Erythroblast (primary cell): ENCODE measurements at regions not wholly inside any gene's neighbourhood (a gene's known extent, or its start where the extent isn't known, plus 50 kb on each side); places are given as distances from the start of the nearest gene placed in this dataset.

Experiments used
- DNase-seq, 2 experiments: peaks; one replicate each; lab custom pipeline; 2025; lab: John Stamatoyannopoulos, UW
- GATA1 ChIP-seq: IDR thresholded peaks from 2 replicates; pipeline ENCODE4 v1.6.1; 2011; ENCODE audit warnings: low read depth, mild to moderate bottlenecking, control low read depth, low read length, moderate library complexity
- POLR2A ChIP-seq: IDR thresholded peaks from 2 replicates; pipeline ENCODE4 v1.6.1; 2011; ENCODE audit warnings: mild to moderate bottlenecking, low read length

- no peak for DNase-seq
- no peak for TF ChIP-seq GATA1
- no peak for TF ChIP-seq POLR2A
Measured at GRCh38 chr12:77560714-77561113, 270.0 kb upstream of the NAV3 start.

- no peak for TF ChIP-seq GATA1
- no peak for TF ChIP-seq POLR2A
- no peak for DNase-seq
Measured at GRCh38 chr12:77559400-77560074, 271.2 kb upstream of the NAV3 start.

- no peak for DNase-seq
- TF ChIP-seq GATA1 (no peak), POLR2A (no peak)
Measured at GRCh38 chr12:77555074-77555473, 275.6 kb upstream of the NAV3 start.

- no peak for DNase-seq
- no peak for TF ChIP-seq POLR2A
- no peak for TF ChIP-seq GATA1
Measured at GRCh38 chr12:77553976-77554619, 276.6 kb upstream of the NAV3 start.

GRCh38 chr12:77549383-77550128 is 281.1 kb upstream of the NAV3 start:
- no peak for TF ChIP-seq POLR2A
- TF ChIP-seq GATA1: no peak
- no peak for DNase-seq

- no peak for DNase-seq
- TF ChIP-seq POLR2A (no peak), GATA1 (no peak)
Measured at GRCh38 chr12:77548797-77549196, 281.9 kb upstream of the NAV3 start.

- no peak for DNase-seq
- TF ChIP-seq GATA1: no peak
- TF ChIP-seq POLR2A: no peak
Measured at GRCh38 chr12:77540097-77540496, 290.6 kb upstream of the NAV3 start.

- DNase-seq: no peak
- TF ChIP-seq POLR2A (no peak), GATA1 (no peak)
Measured at GRCh38 chr12:77537663-77538062, 293.0 kb upstream of the NAV3 start.

GRCh38 chr12:77535734-77536133 is 295.0 kb upstream of the NAV3 start:
- TF ChIP-seq POLR2A (no peak), GATA1 (no peak)
- no peak for DNase-seq

GRCh38 chr12:77531912-77532311 is 298.8 kb upstream of the NAV3 start:
- TF ChIP-seq POLR2A (no peak), GATA1 (no peak)
- DNase-seq: no peak

GRCh38 chr12:77522247-77522646 is 308.4 kb upstream of the NAV3 start:
- TF ChIP-seq POLR2A (no peak), GATA1 (no peak)
- no peak for DNase-seq

GRCh38 chr12:77521508-77522115 is 309.1 kb upstream of the NAV3 start:
- TF ChIP-seq GATA1: no peak
- no peak for TF ChIP-seq POLR2A
- DNase-seq: no peak

GRCh38 chr12:77514511-77514910 is 316.2 kb upstream of the NAV3 start:
- DNase-seq: no peak
- TF ChIP-seq GATA1: no peak
- no peak for TF ChIP-seq POLR2A

GRCh38 chr12:77510985-77511384 is 319.7 kb upstream of the NAV3 start:
- TF ChIP-seq POLR2A: no peak
- TF ChIP-seq GATA1: no peak
- no peak for DNase-seq
